ENCODE measurements at regions not wholly inside any gene's neighbourhood (a gene's known extent, or its start where the extent isn't known, plus 50 kb on each side); places are given as distances from the start of the nearest gene placed in this dataset.

DNA sequence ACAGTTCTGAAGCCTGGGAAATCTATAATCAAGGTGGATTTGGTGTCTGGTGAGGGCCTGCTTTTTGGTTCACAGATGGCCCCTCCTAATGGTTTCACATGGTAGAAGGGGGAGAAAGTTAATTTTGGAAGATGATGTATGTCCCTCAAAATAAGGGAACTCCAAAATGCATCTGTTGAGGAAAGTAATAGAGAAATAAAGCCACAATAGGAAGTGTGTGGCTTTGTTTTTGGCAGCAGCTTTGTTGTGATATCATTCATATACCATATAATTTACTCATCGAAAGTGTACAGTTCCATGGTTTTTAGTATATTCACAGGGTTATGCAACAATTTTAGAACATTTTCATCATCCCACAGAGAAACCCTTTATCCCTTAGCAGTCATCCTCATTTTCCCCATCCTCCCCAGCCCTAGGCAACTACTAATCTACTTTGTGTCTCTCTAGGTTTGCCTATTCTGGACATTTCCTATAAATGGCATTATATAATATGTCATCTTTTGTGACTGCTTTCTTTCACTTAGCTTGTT, 274.0 kb upstream of the FAM98A start:
- no peak for DNase-seq
- ATAC-seq (ENCODE audit: poor library complexity) = no peak
- intact Hi-C loops (cut with DNase I) = no loop called here

DNA sequence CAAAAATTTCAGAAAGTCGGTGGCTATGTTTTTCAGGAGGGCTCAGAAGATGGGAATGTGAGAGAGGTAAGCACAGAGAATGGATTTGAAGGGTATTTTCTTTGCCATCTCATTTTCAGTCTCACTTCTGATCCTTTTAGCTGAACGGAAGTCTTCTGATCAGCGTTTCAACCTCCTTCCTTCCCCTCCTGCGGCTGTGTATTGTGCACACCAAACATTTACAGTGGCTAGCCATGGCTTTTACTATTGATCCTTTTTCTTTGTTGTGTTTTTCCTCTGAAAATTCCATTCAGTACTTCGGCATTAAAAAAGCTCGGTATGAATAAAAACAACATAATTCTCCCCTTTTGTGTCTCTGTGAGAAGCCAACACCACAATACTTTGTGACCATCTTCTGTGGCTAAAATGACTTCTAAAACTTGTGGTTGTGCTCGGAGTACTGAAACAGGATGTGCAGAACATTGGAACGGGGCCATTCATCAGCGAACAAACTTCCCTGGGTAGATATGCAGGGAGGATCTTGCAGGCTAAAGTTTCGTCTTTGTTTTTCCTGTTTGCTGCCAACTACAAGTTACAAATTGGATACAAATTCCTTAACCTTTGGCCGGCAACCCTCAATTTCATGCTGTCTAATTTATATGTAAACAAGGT, 260.8 kb upstream of the FAM98A start:
- ATAC-seq (ENCODE audit: poor library complexity) (no peak), DNase-seq (no peak)
- intact Hi-C loops (cut with DNase I) = no loop called here

- no peak for ATAC-seq (ENCODE audit: poor library complexity)
- intact Hi-C loops (cut with DNase I) = no loop called here
- no peak for DNase-seq
Observed at GRCh38 chr2:33859176-33859575, 260.1 kb upstream of the FAM98A start.

DNA sequence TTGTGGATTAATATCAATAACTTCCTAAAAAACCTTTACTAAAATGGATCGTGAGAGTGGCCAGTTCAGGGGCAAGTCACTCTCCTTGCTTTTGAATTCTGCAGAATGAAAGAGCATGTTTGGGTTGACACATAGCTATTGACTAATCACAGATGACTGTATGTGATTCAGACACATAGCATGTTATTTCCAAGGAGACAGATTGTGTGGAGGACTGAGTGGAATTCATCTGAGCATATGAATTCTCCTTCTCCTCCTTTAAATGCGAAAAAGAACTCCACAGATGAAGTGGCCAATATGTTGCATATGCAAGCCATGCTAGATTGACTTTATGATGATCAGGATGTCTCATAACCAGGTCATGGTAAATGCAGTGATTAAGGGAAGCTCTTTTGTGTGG, 249.4 kb upstream of the FAM98A start:
- ATAC-seq (ENCODE audit: poor library complexity) = no peak
- intact Hi-C loops (cut with DNase I) = no loop called here
- DNase-seq = no peak

DNA sequence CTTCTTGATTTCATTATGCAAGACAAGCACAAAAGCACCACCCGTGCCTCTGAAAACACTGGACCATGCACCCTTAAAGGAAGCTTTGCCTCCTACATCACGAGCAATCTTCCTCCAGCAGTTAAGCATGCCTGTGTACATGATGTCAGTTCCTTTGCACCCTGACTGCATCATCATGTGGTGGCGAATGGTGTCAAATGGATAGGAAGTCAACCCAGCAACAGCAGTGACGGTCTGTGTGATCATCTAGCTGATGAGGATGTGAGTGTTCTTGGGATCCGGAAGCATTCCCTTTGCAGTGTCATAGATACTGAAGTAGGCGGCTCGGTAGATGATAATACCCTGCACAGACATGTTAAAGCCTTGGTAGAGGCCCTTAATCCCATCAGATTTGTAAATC, 240.7 kb upstream of the FAM98A start:
- ATAC-seq (ENCODE audit: poor library complexity) (no peak), DNase-seq (no peak)
- intact Hi-C loops (cut with DNase I) = no loop called here

- ATAC-seq (ENCODE audit: poor library complexity) (no peak), DNase-seq (no peak)
- intact Hi-C loops (cut with DNase I) = no loop called here
Observed at GRCh38 chr2:33836628-33837027, 237.5 kb upstream of the FAM98A start.

- intact Hi-C loops (cut with DNase I) = no loop called here
- ATAC-seq (ENCODE audit: poor library complexity) (no peak), DNase-seq (no peak)
Observed at GRCh38 chr2:33835911-33836310, 236.8 kb upstream of the FAM98A start.

DNA sequence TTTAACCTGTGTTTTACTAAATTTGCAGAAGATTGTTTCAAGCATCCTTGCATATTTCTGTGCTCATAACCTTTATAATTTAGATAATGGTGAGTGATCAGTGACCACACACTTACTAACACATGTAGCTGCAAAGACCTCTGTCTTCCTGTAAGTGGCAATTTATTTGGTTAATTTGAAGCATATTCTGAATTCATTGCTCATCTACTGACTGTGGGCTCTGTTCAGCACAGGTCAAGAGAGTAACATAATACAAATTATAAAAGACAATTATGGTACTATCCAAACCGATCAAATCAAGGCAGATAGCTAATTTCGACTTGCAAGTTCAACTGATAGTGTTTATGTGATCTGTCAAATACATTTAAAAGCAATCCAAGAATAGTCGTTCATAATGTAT, 223.9 kb upstream of the FAM98A start:
- DNase-seq = no peak
- intact Hi-C loops (cut with DNase I) = no loop called here
- ATAC-seq (ENCODE audit: poor library complexity) = no peak

GRCh38 chr2:33812707-33813106, 213.6 kb upstream of the FAM98A start:
- no peak for DNase-seq
- intact Hi-C loops (cut with DNase I) = no loop called here

DNA sequence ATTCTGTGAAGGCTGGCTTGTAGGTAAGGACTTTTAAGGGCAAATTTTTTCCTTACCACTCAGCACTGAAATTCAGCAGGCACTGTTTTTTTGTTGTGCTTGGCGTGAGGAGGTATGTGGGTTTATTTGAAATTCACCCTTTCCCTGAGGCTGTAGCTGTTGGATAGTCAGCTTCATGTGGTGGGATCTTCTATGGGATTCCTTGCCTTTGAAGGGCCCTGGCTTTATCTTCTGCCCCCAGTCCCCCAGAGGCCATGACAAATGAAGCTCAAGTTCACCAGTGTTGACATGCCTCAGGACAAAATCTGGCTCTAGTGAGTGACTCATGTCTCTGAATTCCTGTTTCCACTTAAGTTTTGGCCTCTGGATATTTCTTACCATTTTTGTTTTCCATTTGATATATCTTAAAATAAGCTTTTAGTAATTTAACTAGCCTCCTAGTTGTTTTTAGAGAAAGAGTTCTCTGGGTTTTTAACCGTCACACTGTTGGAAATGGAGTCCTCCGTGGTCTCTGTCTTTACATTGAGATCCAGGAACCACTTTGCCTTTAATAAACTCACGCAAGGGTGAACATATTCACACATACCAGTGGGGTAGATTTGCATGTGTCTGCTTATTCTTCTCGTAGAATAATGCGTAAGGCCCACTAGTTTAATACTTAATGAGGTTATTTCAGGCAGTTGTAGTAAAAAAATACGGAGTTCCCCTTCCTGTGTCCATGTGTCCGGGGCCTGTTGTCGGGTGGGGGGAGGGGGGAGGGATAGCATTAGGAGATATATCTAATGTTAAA, 211.1 kb upstream of the FAM98A start:
- ATAC-seq (ENCODE audit: poor library complexity) (no peak), DNase-seq (no peak)
- intact Hi-C loops (cut with DNase I) = no loop called here

More at GRCh38 chr2:33812707-33813106, 213.6 kb upstream of the FAM98A start:
- no peak for ATAC-seq (ENCODE audit: poor library complexity)

DNA sequence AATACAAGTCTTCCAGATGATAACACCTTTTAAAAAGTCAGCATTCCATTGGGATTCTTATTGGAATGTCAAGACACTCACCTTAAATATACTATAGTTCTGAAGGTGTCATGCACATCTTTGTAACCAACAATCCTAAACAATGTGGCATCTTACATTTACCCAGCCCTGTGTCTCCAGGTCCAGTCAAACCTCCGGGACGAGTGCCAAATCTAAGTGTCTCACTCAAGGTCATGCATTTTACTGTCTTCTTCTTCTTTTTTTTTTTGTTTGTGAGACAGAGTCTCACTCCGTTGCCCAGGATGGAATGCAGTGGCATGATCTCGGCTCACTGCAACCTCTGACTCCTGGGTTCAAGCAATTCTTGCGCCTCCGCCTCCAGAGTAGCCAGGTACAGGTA, 206.9 kb upstream of the FAM98A start:
- no peak for DNase-seq
- intact Hi-C loops (cut with DNase I) = no loop called here
- ATAC-seq (ENCODE audit: poor library complexity) = no peak

DNA sequence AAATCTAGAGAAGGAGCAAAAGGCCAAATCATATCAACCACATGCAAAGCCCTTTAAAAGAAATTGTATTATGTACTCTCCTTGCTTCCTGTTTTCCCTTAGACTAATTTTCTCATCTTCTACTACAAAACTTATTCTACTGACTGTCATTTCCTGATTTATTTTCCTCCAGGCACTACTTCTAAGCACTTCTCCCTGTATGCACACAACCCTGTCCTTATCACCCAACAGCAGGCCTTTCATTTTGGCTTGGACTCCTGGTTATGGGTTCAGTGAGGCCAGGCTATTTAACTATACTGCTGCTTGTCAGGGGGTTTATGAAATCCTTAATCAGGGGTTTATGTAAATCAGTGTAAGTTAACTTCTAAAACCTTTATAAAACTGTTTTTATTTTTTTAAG, 205.1 kb upstream of the FAM98A start:
- intact Hi-C loops (cut with DNase I) = no loop called here
- no peak for ATAC-seq (ENCODE audit: poor library complexity)
- DNase-seq = no peak

GRCh38 chr2:33796511-33796910, 197.4 kb upstream of the FAM98A start:
- intact Hi-C loops (cut with DNase I) = no loop called here
- ATAC-seq (ENCODE audit: poor library complexity) (no peak), DNase-seq (no peak)

- ATAC-seq (ENCODE audit: poor library complexity) (no peak), DNase-seq (no peak)
- intact Hi-C loops (cut with DNase I) = no loop called here
Observed at GRCh38 chr2:33791625-33792024, 192.5 kb upstream of the FAM98A start.

DNA sequence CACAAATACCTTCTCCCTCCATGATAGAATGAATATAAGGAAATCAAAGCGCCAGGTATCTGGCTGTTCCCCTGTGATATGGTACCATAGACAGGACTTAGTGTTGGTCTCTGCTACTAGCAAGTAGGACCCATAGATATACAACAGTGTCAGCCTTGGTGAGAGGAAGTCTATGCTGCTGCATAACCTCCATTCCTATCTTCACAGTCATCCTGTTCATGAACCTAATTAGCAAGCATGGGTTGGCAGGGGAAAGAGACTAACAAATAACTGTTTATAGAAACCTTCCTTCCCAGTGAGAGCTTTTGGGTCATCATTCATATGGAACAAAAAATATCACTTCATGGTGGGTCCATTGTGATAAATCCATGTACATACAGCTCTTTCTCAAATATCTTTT, 188.9 kb upstream of the FAM98A start:
- intact Hi-C loops (cut with DNase I) = no loop called here
- ATAC-seq (ENCODE audit: poor library complexity) (no peak), DNase-seq (no peak)

DNA sequence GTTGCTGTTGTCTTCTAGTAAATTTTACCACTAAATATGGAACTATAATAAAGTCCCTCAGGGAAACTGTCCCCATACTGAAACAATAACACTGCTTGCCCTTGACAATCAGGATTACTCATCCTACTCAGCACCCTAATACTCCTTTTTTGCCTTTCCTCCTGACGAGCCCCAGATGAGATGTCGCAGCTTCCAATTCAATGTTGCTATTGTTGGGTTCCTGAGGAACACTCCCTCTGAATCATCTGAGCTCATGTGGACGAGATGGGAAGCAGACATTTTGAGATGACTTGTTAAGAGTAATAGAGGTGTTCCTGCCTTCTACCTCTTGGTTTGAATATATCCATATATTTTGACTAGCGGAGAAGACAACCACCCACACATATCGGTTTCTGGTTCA, 187.8 kb upstream of the FAM98A start:
- DNase-seq (no peak), ATAC-seq (ENCODE audit: poor library complexity) (no peak)
- intact Hi-C loops (cut with DNase I) = no loop called here

- no peak for DNase-seq
- ATAC-seq (ENCODE audit: poor library complexity) = no peak
- intact Hi-C loops (cut with DNase I) = no loop called here
Observed at GRCh38 chr2:33785201-33786106, 186.4 kb upstream of the FAM98A start.

DNA sequence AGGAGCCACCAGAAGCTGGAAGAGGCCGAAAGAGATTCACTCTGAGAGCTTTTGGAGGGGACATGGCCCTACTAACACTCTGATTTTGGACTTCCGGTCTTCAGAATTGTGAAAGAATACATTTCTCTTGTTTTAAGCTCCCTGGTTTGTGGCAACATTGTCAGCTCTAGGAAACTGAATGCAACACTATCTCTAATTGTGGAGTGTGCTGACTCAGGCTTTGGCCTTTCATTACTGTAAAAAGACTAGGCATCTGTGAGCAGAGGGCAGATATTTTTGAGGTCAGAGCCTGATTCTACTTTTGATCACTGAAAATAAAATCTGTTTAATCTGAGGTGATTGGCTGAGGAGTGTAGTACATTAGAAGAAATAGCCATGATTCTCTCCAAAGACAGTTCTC, 185.4 kb upstream of the FAM98A start:
- intact Hi-C loops (cut with DNase I) = no loop called here
- DNase-seq (no peak), ATAC-seq (ENCODE audit: poor library complexity) (no peak)

GRCh38 chr2:33782395-33783230, 183.5 kb upstream of the FAM98A start:
- no peak for ATAC-seq (ENCODE audit: poor library complexity)
- intact Hi-C loops (cut with DNase I) = no loop called here
- no peak for DNase-seq

All from Right ventricle myocardium superior (tissue), 1 donor.